GM12878 (cell line): ENCODE measurements at regions not wholly inside any gene's neighbourhood (a gene's known extent, or its start where the extent isn't known, plus 50 kb on each side); places are given as distances from the start of the nearest gene placed in this dataset.

Source experiments
- ATAC-seq: fragments of 200-7000 bp; cut with Tn5 transposase; 3 replicates; pipeline ENCODE4 v1.9.1; 2020; ENCODE audit warnings: mild to moderate bottlenecking, moderate library complexity
- BruUV-seq: library from RNA; stranded (reverse); fragments of 400-500 nt; replicated peaks from 2 replicates; lab custom pipeline; 2021; lab: Mats Ljungman, UMichigan
- CTCF ChIA-PET: fragments of 300-600 bp; sonication (Branson Sonifier 250); formaldehyde crosslinking; extraction: SDS; loops from one replicate; lab custom pipeline; 2021; ENCODE audit warnings: inconsistent platforms; lab: Yijun Ruan, JAX
- POLR2A ChIA-PET: fragments of 350-600 bp; formaldehyde crosslinking; extraction: SDS; loops from one replicate; lab custom pipeline; 2021; ENCODE audit warnings: inconsistent platforms; lab: Charles Lee
- RAD21 ChIA-PET: fragments of 300-600 bp; sonication (Branson Sonifier 250); formaldehyde crosslinking; loops from one replicate; lab custom pipeline; 2023; ENCODE audit warnings: antibody characterized with exemption; ENCODE audit not compliant: unreplicated experiment; lab: Charles Lee
- SMC1A ChIA-PET: fragments of 300-600 bp; sonication (Branson Sonifier 250); formaldehyde crosslinking; loops from one replicate; lab custom pipeline; 2023; ENCODE audit not compliant: unreplicated experiment, uncharacterized antibody; lab: Charles Lee
- DNase-seq: peaks from one replicate; pipeline ENCODE4 v3.0.0-alpha.2; 2011; ENCODE audit warnings: low read depth, low spot score
- FAIRE-seq: peaks from 3 replicates; lab custom pipeline; 2011; peaks lifted over from hg19 to GRCh38; lab: Jason Lieb, UNC
- H2AFZ ChIP-seq: 2 replicates; pipeline ENCODE4 v1.6.0; 2011; ENCODE audit warnings: low read depth, low read length, control low read depth; ENCODE audit not compliant: control insufficient read depth
- H3K27ac ChIP-seq: 2 replicates; pipeline ENCODE4 v1.5.1; 2011; ENCODE audit warnings: control low read depth; ENCODE audit not compliant: control insufficient read depth, insufficient read depth
- H3K27me3 ChIP-seq, 2 experiments: replicated peaks in 1 of 2; 2 replicates each; pipeline versions ENCODE4 v1.6.0 to v1.6.1; 2011; ENCODE audit warnings: low read length in 1 of 2; ENCODE audit not compliant: control insufficient read depth in 2 of 2, insufficient read depth in 2 of 2
- H3K36me3 ChIP-seq, 2 experiments: 2 replicates each; pipeline ENCODE4 v1.5.1; 2011; ENCODE audit warnings: low read length in 1 of 2; ENCODE audit not compliant: control insufficient read depth in 2 of 2, insufficient read depth in 2 of 2
- H3K4me1 ChIP-seq: 2 replicates; pipeline ENCODE4 v1.6.1; 2011; ENCODE audit warnings: mild to moderate bottlenecking, low read length, moderate library complexity, mixed read lengths; ENCODE audit not compliant: control insufficient read depth, insufficient read depth
- H3K4me2 ChIP-seq: 2 replicates; pipeline ENCODE4 v1.6.0; 2011; ENCODE audit warnings: control low read depth; ENCODE audit not compliant: control insufficient read depth, insufficient read depth
- H3K4me3 ChIP-seq: fragments of 200-600 bp; sonication (generic); 2 replicates; pipeline ENCODE4 v1.5.1; 2016
- H3K79me2 ChIP-seq: 2 replicates; pipeline ENCODE4 v1.6.0; 2011; ENCODE audit warnings: low read length; ENCODE audit not compliant: control insufficient read depth, insufficient read depth
- H3K9ac ChIP-seq: 2 replicates; pipeline ENCODE4 v1.8.0; 2011; ENCODE audit warnings: low read length, control low read depth, mixed read lengths; ENCODE audit not compliant: control insufficient read depth, insufficient read depth
- H3K9me3 ChIP-seq: replicated peaks from 3 replicates; pipeline ENCODE4 v1.5.1; 2011; ENCODE audit warnings: mild to moderate bottlenecking, low read length; ENCODE audit not compliant: control insufficient read depth, insufficient read depth
- H4K20me1 ChIP-seq: 2 replicates; pipeline ENCODE4 v1.6.0; 2011; ENCODE audit not compliant: control insufficient read depth, insufficient read depth
- DPF2 ChIP-seq: fragments of 450-650 bp; IDR thresholded peaks from 2 replicates; pipeline ENCODE4 v1.6.1; 2017; ENCODE audit warnings: mild to moderate bottlenecking
- ETV6 ChIP-seq, 2 experiments: fragments of 450-650 bp in 1 of 2; IDR thresholded peaks in 1 of 2; conservative IDR thresholded peaks in 1 of 2; 2 replicates each; pipeline ENCODE4 v1.6.1; 2014; ENCODE audit warnings: antibody characterized with exemption in 1 of 2, borderline replicate concordance in 1 of 2, low read depth in 1 of 2, mild to moderate bottlenecking in 1 of 2, moderate library complexity in 1 of 2
- IRF5 ChIP-seq: fragments of 450-650 bp; IDR thresholded peaks from 2 replicates; pipeline ENCODE4 v1.6.1; 2017; ENCODE audit warnings: borderline replicate concordance
- KLF5 ChIP-seq: fragments of 450-650 bp; IDR thresholded peaks from 2 replicates; pipeline ENCODE4 v1.6.1; 2014; ENCODE audit warnings: mild to moderate bottlenecking; ENCODE audit not compliant: partially characterized antibody
- MAX ChIP-seq: IDR thresholded peaks from 2 replicates; pipeline ENCODE4 v1.6.1; 2012; ENCODE audit warnings: low read depth, low read length, improper control_type of control experiment
- NFYB ChIP-seq: IDR thresholded peaks from 2 replicates; pipeline ENCODE4 v1.6.1; 2011; ENCODE audit warnings: low read depth, mild to moderate bottlenecking, low read length, improper control_type of control experiment, moderate library complexity; ENCODE audit not compliant: insufficient read depth
- POLR2AphosphoS5 ChIP-seq: IDR thresholded peaks from 2 replicates; pipeline ENCODE4 v1.6.1; 2011; ENCODE audit warnings: mild to moderate bottlenecking, low read length, inconsistent platforms
- RAD21 ChIP-seq: IDR thresholded peaks from 2 replicates; pipeline ENCODE4 v1.6.1; 2011; ENCODE audit warnings: mild to moderate bottlenecking, low read depth, low read length, moderate library complexity; ENCODE audit not compliant: insufficient read depth
- RELA ChIP-seq: fragments of 450-650 bp; IDR thresholded peaks from 2 replicates; pipeline ENCODE4 v1.8.0; 2014; ENCODE audit warnings: borderline replicate concordance; ENCODE audit not compliant: partially characterized antibody
- RFX5 ChIP-seq: IDR thresholded peaks from 2 replicates; pipeline ENCODE4 v1.6.1; 2011; ENCODE audit warnings: low read depth, low read length, improper control_type of control experiment
- TCF7 ChIP-seq: IDR thresholded peaks from 2 replicates; pipeline ENCODE4 v1.6.1; 2014; ENCODE audit warnings: antibody characterized with exemption, borderline replicate concordance
- WGBS: methylation state at CpG from one replicate; pipeline ENCODE4 v1.1.6; 2016; ENCODE audit warnings: low lambda C conversion rate; ENCODE audit not compliant: insufficient replicate concordance, insufficient coverage; ENCODE audit errors: missing lambda C conversion rate; 5-methylcytosine and 5-hydroxymethylcytosine counted together
- in situ Hi-C: fragments of 300-500 bp; cut with MboI; formaldehyde crosslinking; loops from 9 replicates; pipeline ENCODE4 v1.14.3; 2018; ENCODE audit warnings: mixed read lengths
- intact Hi-C: fragments of 100-400 bp; cut with micrococcal nuclease; formaldehyde crosslinking; loops from one replicate; pipeline ENCODE4 v1.14.2; 2022; ENCODE audit not compliant: unreplicated experiment

DNA sequence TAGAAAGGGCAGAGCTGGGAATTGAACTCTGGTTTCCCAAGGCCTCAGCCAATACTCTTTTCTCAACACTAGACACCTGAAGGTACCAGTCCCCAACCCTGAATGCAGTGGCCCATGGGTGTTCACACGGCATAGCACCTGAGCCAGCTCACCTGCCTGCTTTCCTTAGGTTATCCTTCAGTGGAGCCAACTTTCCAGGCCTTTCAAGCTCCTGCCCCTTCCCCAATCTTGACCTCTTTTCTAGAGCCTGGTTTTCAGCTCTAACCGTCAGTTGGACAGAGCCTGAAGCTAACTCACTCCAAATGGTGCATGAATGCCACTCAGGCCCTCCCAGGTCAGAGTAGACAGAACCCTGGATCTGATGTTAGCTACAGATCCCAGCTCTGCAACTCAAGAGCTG is 66.1 kb upstream of the ITGA11 start:
- DNase-seq: no peak
- intact Hi-C loops (no loop called here), in situ Hi-C loops (no loop called here)
- Histone ChIP-seq H3K4me2 (no peak overlapping the region), H3K27me3 (no peaks in the 10 kb centered on the region; a peak in 1 of 4 replicates), H3K4me1 (no peaks in the 10 kb centered on the region), H3K27ac (no peak overlapping the region), H3K4me3 (no peak overlapping the region), H2AFZ (no peak overlapping the region), H4K20me1 (no peaks in the 10 kb centered on the region), H3K36me3 (no peaks in the 10 kb centered on the region), H3K79me2 (no peaks in the 10 kb centered on the region), H3K9ac (no peak overlapping the region), H3K9me3 (no peaks in the 10 kb centered on the region; the same call in 2 of the 3 replicates)
- no peak for FAIRE-seq
- SMC1A ChIA-PET: no interaction called here
- 0% methylated on average over 2 of the region's 2 CpGs for WGBS
- TF ChIP-seq DPF2: no peak
- no peak for TF ChIP-seq NFYB
- TF ChIP-seq RELA: no peak
- no peak for TF ChIP-seq RAD21
- no peak for TF ChIP-seq POLR2AphosphoS5
- no peak for TF ChIP-seq ETV6 (conservative IDR thresholded peaks at IDR 0.05 in 1 of 2, IDR thresholded peaks at IDR 0.05 in 1 of 2; ENCODE audit: borderline replicate concordance in 1 of 2, low read depth in 1 of 2)
- no peak for TF ChIP-seq IRF5
- no peak for TF ChIP-seq RFX5
- TF ChIP-seq TCF7: no peak
- no peak for TF ChIP-seq KLF5
- no peak for TF ChIP-seq MAX
- BruUV-seq: no TSS peak
- CTCF ChIA-PET: interaction anchor here (1.1 to 1.3 kb wide), 2 partner anchors 23 to 378 kb away, joined by 3 read pairs; no protein-coding TSS in a partner anchor
- ATAC-seq: no peak
- RAD21 ChIA-PET: no interaction called here
- POLR2A ChIA-PET: no interaction called here
